RWPE1 (cell line): ENCODE measurements at regions not wholly inside any gene's neighbourhood (a gene's known extent, or its start where the extent isn't known, plus 50 kb on each side); places are given as distances from the start of the nearest gene placed in this dataset.
"Not testable (repeated sequence)": the region's sequence is repeated elsewhere in the genome, so short reads cannot be mapped to it uniquely, and the experiment has no call there.

Experiments used
- CTCF ChIA-PET: fragments of 350-600 bp; sonication (Branson Sonifier 250); formaldehyde crosslinking; extraction: SDS; loops from one replicate; lab custom pipeline; 2021; lab: Yijun Ruan, JAX
- POLR2A ChIA-PET: fragments of 400-600 bp; formaldehyde crosslinking; extraction: SDS; loops from one replicate; lab custom pipeline; 2020; ENCODE audit warnings: antibody characterized with exemption; ENCODE audit not compliant: low non-redundant PET; lab: Yijun Ruan, JAX
- DNase-seq: peaks from one replicate; pipeline ENCODE4 v3.0.0; 2012; ENCODE audit warnings: low spot score
- H3K27ac ChIP-seq: fragments of 450-650 bp; 2 replicates; pipeline ENCODE4 v1.5.1; 2017
- CTCF ChIP-seq: fragments of 450-650 bp; conservative IDR thresholded peaks from 2 replicates; pipeline ENCODE4 v1.5.1; 2017; ENCODE audit warnings: low read depth, mild to moderate bottlenecking

DNA sequence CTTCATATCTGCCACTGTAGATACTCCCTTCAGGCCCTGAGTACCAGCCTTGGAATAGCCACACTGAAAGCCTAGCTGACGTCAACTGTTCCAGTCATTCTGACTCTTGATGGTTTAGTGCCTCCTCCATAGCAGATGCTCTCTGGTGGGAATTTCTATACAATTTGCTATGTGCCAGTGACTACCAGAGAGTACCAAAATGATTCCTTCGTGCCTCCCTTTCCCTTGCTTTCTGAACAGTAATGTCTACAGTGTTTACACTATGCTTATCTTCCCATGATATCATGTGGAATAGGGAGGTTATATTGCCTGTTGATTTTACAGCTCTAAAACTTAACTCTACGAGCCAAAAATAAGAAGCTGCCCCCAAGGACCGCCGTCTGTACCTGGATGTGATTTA lies 109.7 kb upstream of the GMNC start:
- CTCF ChIA-PET: no interaction called here
- POLR2A ChIA-PET: no interaction called here
- no peak overlapping the region for H3K27ac ChIP-seq
- TF ChIP-seq CTCF: no peak
- DNase-seq: no peak

DNA sequence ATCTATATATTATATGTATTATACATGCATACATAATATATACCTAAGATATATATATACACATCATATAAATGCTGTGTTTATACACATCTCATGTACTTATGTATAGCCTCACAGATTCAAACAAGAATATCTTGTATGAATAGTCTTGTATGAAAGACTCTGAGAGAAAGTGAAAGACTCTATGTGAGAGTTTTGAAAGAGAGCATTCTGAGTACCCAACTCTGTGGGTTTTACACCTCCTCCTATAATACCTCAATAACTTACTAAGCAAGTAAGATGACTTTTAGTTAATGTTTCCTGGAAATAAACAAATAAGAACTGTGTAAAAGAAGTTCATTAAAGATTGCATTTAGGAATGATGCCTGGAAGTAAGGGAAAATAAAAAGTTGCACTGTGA lies 108.1 kb upstream of the GMNC start:
- DNase-seq: no peak
- no peak for TF ChIP-seq CTCF
- CTCF ChIA-PET: no interaction called here
- POLR2A ChIA-PET: no interaction called here
- no peak overlapping the region for H3K27ac ChIP-seq

GRCh38 chr3:190968616-190969015 lies 106.1 kb upstream of the GMNC start:
- POLR2A ChIA-PET: no interaction called here
- H3K27ac ChIP-seq: no peak overlapping the region
- TF ChIP-seq CTCF: no peak
- no peak for DNase-seq
- CTCF ChIA-PET: no interaction called here

DNA sequence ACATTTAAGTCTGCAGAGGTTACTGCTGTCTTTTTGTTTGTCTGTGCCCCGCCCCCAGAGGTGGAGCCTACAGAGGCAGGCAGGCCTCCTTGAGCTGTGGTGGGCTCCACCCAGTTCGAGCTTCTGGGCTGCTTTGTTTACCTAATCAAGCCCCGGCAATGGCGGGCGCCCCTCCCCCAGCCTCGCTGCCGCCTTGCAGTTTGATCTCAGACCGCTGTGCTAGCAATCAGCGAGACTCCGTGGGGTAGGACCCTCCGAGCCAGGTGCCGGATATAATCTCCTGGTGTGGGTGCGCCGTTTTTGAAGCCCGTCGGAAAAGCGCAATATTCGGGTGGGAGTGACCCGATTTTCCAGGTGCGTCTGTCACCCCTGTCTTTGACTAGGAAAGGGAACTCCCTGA lies 102.4 kb upstream of the GMNC start:
- H3K27ac ChIP-seq, POLR2A ChIA-PET, DNase-seq, CTCF ChIA-PET: not testable (repeated sequence)

GRCh38 chr3:190959077-190959476 lies 96.6 kb upstream of the GMNC start:
- no peak for TF ChIP-seq CTCF
- ChIA-PET CTCF (interaction anchor here (0.5 to 0.9 kb wide), 3 partner anchors 128 to 1721 kb away, joined by 3 to 4 read pairs (median 3); no protein-coding TSS in a partner anchor), POLR2A (no interaction called here)
- no peak for DNase-seq
- H3K27ac ChIP-seq: no peak overlapping the region

DNA sequence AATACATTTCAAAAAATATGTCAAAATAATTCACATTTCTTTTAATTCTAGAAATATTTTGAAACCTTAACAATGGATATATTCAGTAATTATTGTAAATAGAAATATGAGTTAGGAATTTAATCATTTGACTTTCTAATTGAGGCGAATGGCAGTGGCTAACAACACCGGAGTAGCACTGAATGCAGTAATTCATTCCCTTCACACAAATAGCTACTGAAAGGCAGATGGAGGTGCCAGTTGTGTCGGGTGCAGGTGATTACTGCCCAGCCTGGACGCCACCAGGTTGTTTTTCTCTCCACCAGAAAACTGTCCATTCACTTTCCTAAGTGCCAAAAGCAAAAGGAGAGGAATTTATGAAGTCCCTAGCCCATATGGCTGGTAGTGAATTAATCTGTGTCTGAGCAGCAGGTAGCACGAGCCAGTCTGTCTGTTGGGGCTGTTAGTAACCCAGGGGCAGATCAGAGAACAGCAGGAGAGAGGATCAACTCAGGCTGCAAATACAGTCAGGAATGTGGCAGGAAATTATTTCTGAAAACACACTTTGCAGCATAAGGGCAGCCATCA lies 79.3 kb upstream of the GMNC start:
- TF ChIP-seq CTCF: no peak
- no peak overlapping the region for H3K27ac ChIP-seq
- ChIA-PET POLR2A (no interaction called here), CTCF (no interaction called here)
- DNase-seq: no peak

DNA sequence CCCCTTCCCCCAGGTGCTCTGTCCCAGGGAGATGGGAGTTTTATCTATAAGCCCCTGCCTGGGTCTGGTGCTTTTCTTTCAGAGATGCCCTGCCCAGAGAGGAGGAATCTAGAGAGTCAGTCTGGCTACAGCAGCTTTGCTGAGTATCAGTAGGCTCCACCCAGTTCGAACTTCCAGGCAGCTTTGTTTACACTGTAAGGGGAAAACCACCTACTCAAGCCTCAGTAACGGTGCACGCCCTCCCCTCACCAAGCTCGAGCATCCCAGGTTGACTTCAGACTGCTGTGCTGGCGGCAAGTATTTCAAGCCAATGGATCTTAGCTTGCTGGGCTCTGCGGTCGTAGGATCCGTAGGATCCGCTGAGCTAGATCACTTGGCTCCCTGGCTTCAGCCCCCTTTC lies 72.1 kb upstream of the GMNC start:
- DNase-seq, H3K27ac ChIP-seq, POLR2A ChIA-PET: not testable (repeated sequence)
- CTCF ChIA-PET: interaction anchor here (0.6 kb wide), 1 partner anchor 1474 kb away, joined by 4 read pairs; no protein-coding TSS in a partner anchor

DNA sequence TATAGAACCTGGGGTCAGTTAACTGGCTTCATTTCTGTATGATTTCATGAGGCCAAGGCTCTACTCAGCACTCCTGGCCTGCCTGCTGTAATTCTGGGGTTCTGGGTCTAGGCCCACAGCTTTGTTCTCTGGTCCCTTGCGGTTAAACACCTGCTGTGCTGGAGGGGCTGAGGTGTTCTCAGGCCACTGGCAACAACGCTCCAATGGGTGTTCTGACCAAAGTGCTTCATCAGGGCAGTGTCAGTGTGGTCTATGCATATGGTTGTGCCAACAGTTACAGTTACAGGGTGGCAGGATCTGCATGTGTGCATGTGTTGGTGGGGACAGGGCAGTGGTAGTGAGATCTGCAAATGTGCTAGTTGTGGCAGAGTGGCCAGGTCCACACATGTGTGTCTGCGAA lies 64.1 kb upstream of the GMNC start:
- no peak overlapping the region for H3K27ac ChIP-seq
- TF ChIP-seq CTCF: no peak
- DNase-seq: no peak
- CTCF ChIA-PET: no interaction called here
- POLR2A ChIA-PET: no interaction called here
